GM18951 (cell line): ENCODE measurements at regions not wholly inside any gene's neighbourhood (a gene's known extent, or its start where the extent isn't known, plus 50 kb on each side); places are given as distances from the start of the nearest gene placed in this dataset.

Experiments used
- POLR2A ChIP-seq: IDR thresholded peaks from 4 replicates; pipeline ENCODE4 v1.6.1; 2011; ENCODE audit warnings: mild to moderate bottlenecking; ENCODE audit not compliant: insufficient read length, insufficient read depth; ENCODE audit errors: extremely low read depth
- in situ Hi-C: fragments of 300-500 bp; cut with MboI; formaldehyde crosslinking; loops from one replicate; pipeline ENCODE4 v1.12.0; 2022; ENCODE audit warnings: low sequenced_read_pairs, mixed read lengths, inconsistent platforms; ENCODE audit not compliant: unreplicated experiment

- TF ChIP-seq POLR2A = no peak
- in situ Hi-C loops = no loop called here
These were observed 330.2 kb downstream of the KLF12 start for GRCh38 chr13:73803997-73804396.

- TF ChIP-seq POLR2A = no peak
- in situ Hi-C loops = no loop called here
These were observed 334.2 kb downstream of the KLF12 start for GRCh38 chr13:73800011-73800410.

GRCh38 chr13:73794755-73795154, 339.4 kb downstream of the KLF12 start:
- TF ChIP-seq POLR2A = no peak
- in situ Hi-C loops = no loop called here

- in situ Hi-C loops = no loop called here
These were observed 340.8 kb downstream of the KLF12 start for GRCh38 chr13:73793361-73793760.

GRCh38 chr13:73792796-73793195, 341.4 kb downstream of the KLF12 start:
- in situ Hi-C loops = no loop called here
- no peak for TF ChIP-seq POLR2A

More at GRCh38 chr13:73793361-73793760, 340.8 kb downstream of the KLF12 start:
- TF ChIP-seq POLR2A = no peak

- TF ChIP-seq POLR2A = no peak
- in situ Hi-C loops = no loop called here
These were observed 351.5 kb downstream of the KLF12 start for GRCh38 chr13:73782450-73783449.

GRCh38 chr13:73781384-73781783, 352.8 kb downstream of the KLF12 start:
- in situ Hi-C loops = no loop called here
- TF ChIP-seq POLR2A = no peak

- no peak for TF ChIP-seq POLR2A
- in situ Hi-C loops = no loop called here
These were observed 354.3 kb downstream of the KLF12 start for GRCh38 chr13:73779881-73780280.

- TF ChIP-seq POLR2A = no peak
- in situ Hi-C loops = no loop called here
These were observed 355.9 kb downstream of the KLF12 start for GRCh38 chr13:73778242-73778864.

- TF ChIP-seq POLR2A = no peak
- in situ Hi-C loops = no loop called here
These were observed 357.1 kb downstream of the KLF12 start for GRCh38 chr13:73777134-73777533.

GRCh38 chr13:73776151-73776785, 357.9 kb downstream of the KLF12 start:
- in situ Hi-C loops = no loop called here
- TF ChIP-seq POLR2A = no peak

- TF ChIP-seq POLR2A = no peak
- in situ Hi-C loops = no loop called here
These were observed 361.0 kb downstream of the KLF12 start for GRCh38 chr13:73773168-73773549.

- in situ Hi-C loops = no loop called here
- TF ChIP-seq POLR2A = no peak
These were observed 361.6 kb downstream of the KLF12 start for GRCh38 chr13:73772449-73773167.

- in situ Hi-C loops = no loop called here
- no peak for TF ChIP-seq POLR2A
These were observed 366.4 kb downstream of the KLF12 start for GRCh38 chr13:73767747-73768315.
